Cardiac fibroblast (primary cell): ENCODE measurements at regions not wholly inside any gene's neighbourhood (a gene's known extent, or its start where the extent isn't known, plus 50 kb on each side); places are given as distances from the start of the nearest gene placed in this dataset.
"Not testable (repeated sequence)": the region's sequence is repeated elsewhere in the genome, so short reads cannot be mapped to it uniquely, and the experiment has no call there.

Source experiments
- DNase-seq, 2 donors: peaks; one replicate each; pipeline versions ENCODE4 v3.0.0 to v3.0.0-alpha.2; 2010; ENCODE audit warnings: low read depth in 2 of 2
- H3K4me3 ChIP-seq, 2 donors: replicated peaks in 1 of 2; 1 replicate in 1 of 2; 2 replicates in 1 of 2; pipeline ENCODE4 v1.5.1; 2011; ENCODE audit warnings: low read depth in 2 of 2, low read length in 2 of 2, mild to moderate bottlenecking in 2 of 2, moderate library complexity in 1 of 2
- TF ChIP-seq, protein P1 (sequence below): IDR thresholded peaks from one replicate; pipeline ENCODE4 v1.5.1; 2011; ENCODE audit warnings: low read depth, mild to moderate bottlenecking, low read length, inconsistent platforms

DNA sequence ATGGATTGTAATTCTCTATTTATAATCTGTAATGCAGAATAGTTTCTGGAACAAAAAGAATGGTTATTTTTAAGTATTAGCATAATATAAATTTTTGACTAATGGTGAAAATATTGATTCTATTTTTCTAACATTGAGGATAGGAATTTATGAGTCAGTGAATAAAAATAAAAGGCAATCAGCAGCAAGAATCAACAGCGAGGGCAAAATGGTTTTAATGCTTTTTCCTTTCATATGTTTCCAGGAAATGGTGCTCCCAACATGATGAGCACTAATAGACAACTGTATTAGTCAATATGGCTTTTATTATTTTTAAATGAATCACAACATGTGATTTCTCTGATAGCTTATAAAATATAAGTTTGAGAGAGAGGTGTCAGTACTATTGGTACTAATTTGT is 90.7 kb upstream of the TFPI start:
- no peak overlapping the region for H3K4me3 ChIP-seq
- TF ChIP-seq, protein P1, sequence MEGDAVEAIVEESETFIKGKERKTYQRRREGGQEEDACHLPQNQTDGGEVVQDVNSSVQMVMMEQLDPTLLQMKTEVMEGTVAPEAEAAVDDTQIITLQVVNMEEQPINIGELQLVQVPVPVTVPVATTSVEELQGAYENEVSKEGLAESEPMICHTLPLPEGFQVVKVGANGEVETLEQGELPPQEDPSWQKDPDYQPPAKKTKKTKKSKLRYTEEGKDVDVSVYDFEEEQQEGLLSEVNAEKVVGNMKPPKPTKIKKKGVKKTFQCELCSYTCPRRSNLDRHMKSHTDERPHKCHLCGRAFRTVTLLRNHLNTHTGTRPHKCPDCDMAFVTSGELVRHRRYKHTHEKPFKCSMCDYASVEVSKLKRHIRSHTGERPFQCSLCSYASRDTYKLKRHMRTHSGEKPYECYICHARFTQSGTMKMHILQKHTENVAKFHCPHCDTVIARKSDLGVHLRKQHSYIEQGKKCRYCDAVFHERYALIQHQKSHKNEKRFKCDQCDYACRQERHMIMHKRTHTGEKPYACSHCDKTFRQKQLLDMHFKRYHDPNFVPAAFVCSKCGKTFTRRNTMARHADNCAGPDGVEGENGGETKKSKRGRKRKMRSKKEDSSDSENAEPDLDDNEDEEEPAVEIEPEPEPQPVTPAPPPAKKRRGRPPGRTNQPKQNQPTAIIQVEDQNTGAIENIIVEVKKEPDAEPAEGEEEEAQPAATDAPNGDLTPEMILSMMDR: no peak
- peak in 1 of 2 donors; percentile 48 for DNase-seq

DNA sequence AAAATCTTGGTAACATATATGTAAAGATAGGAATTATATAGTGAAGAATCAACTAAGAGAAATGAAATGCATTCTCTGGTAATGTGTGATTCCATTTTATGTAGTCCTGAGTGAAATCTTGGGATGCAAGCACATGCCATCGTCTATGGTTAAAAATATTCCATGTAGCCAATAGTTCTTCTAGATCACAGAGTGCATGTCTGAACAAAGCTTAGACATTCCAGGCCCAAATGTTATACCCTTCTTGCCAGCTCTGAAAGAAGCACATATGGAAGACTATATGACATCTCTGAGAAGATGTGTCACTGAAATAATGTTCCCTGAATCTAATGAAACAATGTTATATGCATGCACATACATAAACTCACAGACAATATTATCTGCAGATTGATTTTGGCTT is 92.3 kb upstream of the TFPI start:
- TF ChIP-seq, protein P1: no peak
- no peak for DNase-seq

GRCh38 chr2:187654535-187654934 is 100.3 kb upstream of the TFPI start:
- TF ChIP-seq, protein P1: no peak
- no peak for DNase-seq
- H3K4me3 ChIP-seq: no peak overlapping the region

More for the DNA sequence above, 92.3 kb upstream of the TFPI start:
- no peak overlapping the region for H3K4me3 ChIP-seq

GRCh38 chr2:187655001-187655400 is 100.8 kb upstream of the TFPI start:
- TF ChIP-seq, protein P1: no peak
- no peak overlapping the region for H3K4me3 ChIP-seq
- DNase-seq: no peak

DNA sequence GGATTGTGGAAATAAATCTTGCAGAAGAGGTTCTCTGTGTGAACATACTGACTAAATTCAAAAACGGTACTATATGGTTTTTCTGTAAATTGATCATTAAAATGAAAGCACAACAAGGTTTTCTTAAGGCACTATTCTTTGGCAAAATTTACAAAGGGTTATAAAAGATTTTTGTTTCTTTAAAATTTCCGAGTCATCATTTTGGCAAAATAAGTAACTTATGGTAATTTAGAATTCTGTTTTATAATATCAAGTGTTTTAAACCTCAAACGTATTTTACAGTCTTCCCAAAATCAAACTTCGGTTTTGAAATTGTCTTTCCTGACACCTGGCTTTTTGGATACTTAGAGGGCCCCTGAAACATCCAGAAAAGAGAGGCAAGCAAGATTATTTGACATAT is 101.9 kb upstream of the TFPI start:
- no peak for DNase-seq

DNA sequence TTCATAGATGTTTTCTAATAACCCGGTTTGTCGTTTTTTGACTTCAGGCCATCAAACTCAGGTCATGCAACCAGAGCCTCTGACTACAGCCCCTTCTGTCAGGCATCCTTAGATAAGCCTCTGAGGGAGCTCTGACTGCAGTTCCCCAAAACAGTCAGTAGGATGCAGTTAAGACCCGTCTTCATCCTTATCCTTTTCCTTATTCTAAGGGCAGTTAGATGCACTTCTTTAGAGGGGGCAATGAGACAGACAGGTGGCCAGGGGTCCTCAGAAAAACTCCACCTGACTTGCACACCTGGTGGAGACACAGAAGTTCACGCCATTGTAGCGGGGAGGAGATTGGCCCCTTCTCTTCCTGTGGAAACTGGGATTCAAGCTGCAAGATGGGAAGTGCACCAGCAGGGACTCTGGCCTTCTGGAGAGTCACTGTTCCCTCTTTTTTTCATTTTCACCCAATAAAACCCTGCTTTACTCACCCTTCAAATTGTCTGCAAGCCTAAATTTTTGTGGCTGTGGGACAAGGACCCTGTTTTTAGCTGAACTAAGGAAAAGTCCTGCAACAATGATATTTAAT is 104.8 kb upstream of the TFPI start:
- DNase-seq: peak; percentile 26 to 64
- TF ChIP-seq, protein P1: peak; percentile 61
- H3K4me3 ChIP-seq: no peak overlapping the region

More for the DNA sequence above, 101.9 kb upstream of the TFPI start:
- H3K4me3 ChIP-seq: no peak overlapping the region
- TF ChIP-seq, protein P1: no peak

DNA sequence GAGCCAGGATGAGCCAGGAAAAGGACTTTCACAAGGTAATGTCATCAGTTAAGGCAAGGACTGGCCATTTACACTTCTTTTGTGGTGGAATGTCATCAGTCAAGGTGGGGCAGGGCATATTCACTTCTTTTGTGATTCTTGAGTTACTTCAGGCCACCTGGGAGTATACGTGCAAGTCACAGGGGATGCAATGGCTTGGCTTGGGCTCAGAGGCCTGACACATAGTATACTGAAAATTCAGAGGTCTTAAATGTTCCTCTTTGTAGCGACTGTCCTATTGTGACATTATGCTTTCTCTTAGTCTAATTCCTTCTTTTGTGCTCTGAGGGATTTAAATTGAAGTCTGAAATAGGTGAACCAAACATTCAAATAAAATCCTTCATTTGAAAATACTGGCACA is 121.8 kb upstream of the TFPI start:
- not testable (repeated sequence) for DNase-seq, H3K4me3 ChIP-seq
